Lower leg skin (tissue), 4 donors: ENCODE measurements at regions not wholly inside any gene's neighbourhood (a gene's known extent, or its start where the extent isn't known, plus 50 kb on each side); places are given as distances from the start of the nearest gene placed in this dataset.
A peak's percentile ranks its signal among the peaks of the same experiment; 100 is the strongest.

Source experiments
- DNase-seq, 2 donors: peaks; one replicate each; pipeline ENCODE4 v3.0.0-alpha.2; 2019; ENCODE audit warnings: low spot score in 2 of 2
- H3K4me3 ChIP-seq: fragments of 200-600 bp; sonication (generic); 2 replicates; pipeline ENCODE4 v1.5.1; 2017; ENCODE audit warnings: mild to moderate bottlenecking, low read depth; ENCODE audit not compliant: poor library complexity, severe bottlenecking
- POLR2A ChIP-seq, 2 donors: fragments of 450-650 bp; IDR thresholded peaks; one replicate each; pipeline ENCODE4 v1.6.1; 2016 to 2017; ENCODE audit warnings: antibody characterized with exemption in 2 of 2, mild to moderate bottlenecking in 1 of 2, moderate library complexity in 1 of 2
- WGBS, 2 donors: methylation state at CpG; one replicate each; pipeline ENCODE4 v1.1.5; 2018; 5-methylcytosine and 5-hydroxymethylcytosine counted together
- intact Hi-C: fragments of 100-400 bp; cut with DNase I; formaldehyde crosslinking; loops from one replicate; pipeline ENCODE4 v1.15.0; 2023; ENCODE audit warnings: low total_unique reads
- TF ChIP-seq, protein P1 (sequence below), 3 donors: fragments of 450-650 bp; IDR thresholded peaks; one replicate each; pipeline ENCODE4 v1.5.1; 2016; ENCODE audit warnings: antibody characterized with exemption in 3 of 3, mild to moderate bottlenecking in 3 of 3, moderate library complexity in 2 of 3

GRCh38 chr7:27344471-27344870, 101.9 kb downstream of the EVX1 start:
- TF ChIP-seq, protein P1, sequence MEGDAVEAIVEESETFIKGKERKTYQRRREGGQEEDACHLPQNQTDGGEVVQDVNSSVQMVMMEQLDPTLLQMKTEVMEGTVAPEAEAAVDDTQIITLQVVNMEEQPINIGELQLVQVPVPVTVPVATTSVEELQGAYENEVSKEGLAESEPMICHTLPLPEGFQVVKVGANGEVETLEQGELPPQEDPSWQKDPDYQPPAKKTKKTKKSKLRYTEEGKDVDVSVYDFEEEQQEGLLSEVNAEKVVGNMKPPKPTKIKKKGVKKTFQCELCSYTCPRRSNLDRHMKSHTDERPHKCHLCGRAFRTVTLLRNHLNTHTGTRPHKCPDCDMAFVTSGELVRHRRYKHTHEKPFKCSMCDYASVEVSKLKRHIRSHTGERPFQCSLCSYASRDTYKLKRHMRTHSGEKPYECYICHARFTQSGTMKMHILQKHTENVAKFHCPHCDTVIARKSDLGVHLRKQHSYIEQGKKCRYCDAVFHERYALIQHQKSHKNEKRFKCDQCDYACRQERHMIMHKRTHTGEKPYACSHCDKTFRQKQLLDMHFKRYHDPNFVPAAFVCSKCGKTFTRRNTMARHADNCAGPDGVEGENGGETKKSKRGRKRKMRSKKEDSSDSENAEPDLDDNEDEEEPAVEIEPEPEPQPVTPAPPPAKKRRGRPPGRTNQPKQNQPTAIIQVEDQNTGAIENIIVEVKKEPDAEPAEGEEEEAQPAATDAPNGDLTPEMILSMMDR (IDR thresholded peaks at IDR 0.05): no peak
- no peak for TF ChIP-seq POLR2A (IDR thresholded peaks at IDR 0.05)
- no peak overlapping the region for H3K4me3 ChIP-seq
- intact Hi-C loops: no loop called here
- no peak for DNase-seq

- 78 to 83% methylated on average over 3 of the region's 3 CpGs for WGBS, 2 donors
- intact Hi-C loops: no loop called here
- no peak overlapping the region for H3K4me3 ChIP-seq
- DNase-seq: no peak
- TF ChIP-seq, protein P1 (IDR thresholded peaks at IDR 0.05): no peak
- no peak for TF ChIP-seq POLR2A (IDR thresholded peaks at IDR 0.05)
These were observed 102.7 kb downstream of the EVX1 start for GRCh38 chr7:27345164-27345887.

GRCh38 chr7:27345997-27346396, 103.4 kb downstream of the EVX1 start:
- intact Hi-C loops: no loop called here
- 84 to 87% methylated on average over 8 of the region's 8 CpGs for WGBS, 2 donors

GRCh38 chr7:27346531-27347275, 104.1 kb downstream of the EVX1 start:
- peak in 1 of 2 donors; percentile 39 for DNase-seq
- intact Hi-C loops: no loop called here
- 20 to 37% methylated on average over 10 of the region's 10 CpGs for WGBS, 2 donors
- no peak for TF ChIP-seq POLR2A (IDR thresholded peaks at IDR 0.05)
- TF ChIP-seq, protein P1 (IDR thresholded peaks at IDR 0.05): no peak
- H3K4me3 ChIP-seq: no peak overlapping the region

More at GRCh38 chr7:27345997-27346396, 103.4 kb downstream of the EVX1 start:
- no peak overlapping the region for H3K4me3 ChIP-seq
- DNase-seq: no peak
- TF ChIP-seq, protein P1 (IDR thresholded peaks at IDR 0.05): no peak
- no peak for TF ChIP-seq POLR2A (IDR thresholded peaks at IDR 0.05)

- WGBS, 2 donors: 44 to 50% methylated on average over 4 of the region's 4 CpGs
- H3K4me3 ChIP-seq: no peak overlapping the region
- intact Hi-C loops: no loop called here
- no peak for TF ChIP-seq POLR2A (IDR thresholded peaks at IDR 0.05)
- TF ChIP-seq, protein P1 (IDR thresholded peaks at IDR 0.05): no peak
- DNase-seq: no peak
These were observed 104.7 kb downstream of the EVX1 start for GRCh38 chr7:27347276-27347640.
